DMS153 (cell line): ENCODE measurements at regions not wholly inside any gene's neighbourhood (a gene's known extent, or its start where the extent isn't known, plus 50 kb on each side); places are given as distances from the start of the nearest gene placed in this dataset.

Source experiments
- DNase-seq: peaks from one replicate; lab custom pipeline; 2025; lab: John Stamatoyannopoulos, UW

GRCh38 chr21:27513016-27513415 is 546.1 kb upstream of the ADAMTS5 start:
- DNase-seq: no peak

DNA sequence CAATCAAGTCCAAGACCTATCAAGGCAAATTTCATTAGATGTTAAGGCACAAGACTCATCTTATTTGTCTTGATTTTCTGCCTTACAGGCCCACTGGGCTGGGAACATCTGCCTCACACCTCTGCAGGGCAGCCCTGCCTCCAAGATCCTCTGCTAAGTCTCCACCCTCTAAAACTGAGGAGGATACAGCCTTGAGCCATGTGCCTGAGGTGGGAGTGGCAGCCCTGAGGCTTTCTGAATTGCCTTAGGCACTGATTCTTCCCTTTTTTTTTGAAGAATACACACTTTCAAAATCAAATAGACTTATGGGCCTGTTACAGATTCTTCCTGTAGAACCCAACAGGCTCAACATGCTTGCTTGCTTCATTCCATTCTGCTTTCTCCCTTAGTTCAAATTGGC is 544.3 kb upstream of the ADAMTS5 start:
- DNase-seq: no peak

- no peak for DNase-seq
Observed at GRCh38 chr21:27507695-27508094, 540.8 kb upstream of the ADAMTS5 start.

GRCh38 chr21:27505516-27505915 is 538.6 kb upstream of the ADAMTS5 start:
- no peak for DNase-seq

DNA sequence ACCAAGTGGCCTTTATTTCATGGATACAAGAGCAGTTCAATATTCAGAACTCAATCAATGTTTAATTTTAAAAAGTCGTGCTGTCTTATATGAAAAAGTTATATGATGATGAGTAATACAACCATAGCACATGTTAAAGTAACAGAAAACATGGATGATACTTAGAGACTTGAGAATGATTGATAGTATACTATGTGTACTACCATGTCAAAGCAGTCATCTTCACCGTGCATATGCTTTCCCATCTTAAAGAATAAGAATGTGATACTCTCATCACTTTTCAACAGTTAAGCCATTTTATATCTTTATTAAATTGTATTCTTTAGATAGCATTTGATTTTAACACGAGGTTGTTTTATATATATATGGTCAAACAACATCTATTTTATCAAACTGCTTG is 535.9 kb upstream of the ADAMTS5 start:
- no peak for DNase-seq

DNA sequence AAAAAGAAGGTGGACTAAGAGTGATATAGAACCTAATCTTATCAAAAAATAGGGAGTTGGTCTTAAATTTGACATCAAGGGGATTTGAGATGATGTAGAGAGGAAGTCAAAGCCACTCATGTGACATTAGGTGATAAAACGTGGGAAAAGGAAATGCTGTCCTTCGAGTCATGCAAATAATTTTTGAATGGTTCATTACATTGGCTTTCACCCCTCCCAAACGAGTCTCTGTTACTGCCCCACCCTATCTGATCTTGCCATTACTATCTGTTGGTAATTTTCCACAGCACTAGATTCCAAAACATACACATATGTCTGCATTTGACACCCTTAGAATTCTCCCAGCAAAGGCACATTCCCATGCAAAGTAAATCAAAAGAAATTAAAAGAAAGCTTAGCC is 531.1 kb upstream of the ADAMTS5 start:
- no peak for DNase-seq

DNA sequence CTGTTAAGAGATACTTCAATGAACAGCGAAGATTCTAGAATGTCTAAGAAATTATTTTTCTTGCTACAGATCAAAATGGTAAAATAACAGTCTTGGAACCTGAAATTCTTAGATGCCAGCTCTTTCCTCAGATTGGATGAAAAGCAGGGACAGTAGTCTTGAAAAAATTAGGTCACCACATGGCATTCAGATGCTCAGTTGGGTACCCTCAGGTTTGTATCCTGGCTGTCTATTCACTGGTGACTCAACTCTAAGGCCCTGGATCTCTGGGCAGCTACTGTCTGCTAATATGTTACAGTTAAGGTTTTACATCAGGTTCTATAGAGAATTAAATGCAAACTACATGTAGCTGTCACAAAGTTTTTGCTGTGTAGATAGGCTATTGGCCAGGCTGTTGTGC is 528.9 kb upstream of the ADAMTS5 start:
- no peak for DNase-seq

DNA sequence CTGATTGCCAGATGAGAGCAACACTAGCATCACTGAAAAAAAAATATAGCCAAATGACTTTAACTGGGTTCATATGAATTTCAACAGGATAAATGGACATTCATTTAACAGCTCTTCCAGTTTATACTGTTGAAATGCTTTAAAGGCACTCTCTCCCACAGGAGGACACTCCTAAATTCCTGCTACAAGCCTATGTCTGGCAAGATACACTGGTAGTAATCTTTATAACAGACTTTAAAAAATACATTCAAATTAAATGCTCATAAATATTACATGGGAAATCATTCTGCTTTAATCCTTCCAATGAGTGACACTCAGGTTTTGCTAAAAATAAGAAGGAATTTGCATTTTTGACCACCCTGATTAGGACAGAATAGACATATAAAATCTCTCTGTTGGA is 526.7 kb upstream of the ADAMTS5 start:
- DNase-seq: no peak

DNA sequence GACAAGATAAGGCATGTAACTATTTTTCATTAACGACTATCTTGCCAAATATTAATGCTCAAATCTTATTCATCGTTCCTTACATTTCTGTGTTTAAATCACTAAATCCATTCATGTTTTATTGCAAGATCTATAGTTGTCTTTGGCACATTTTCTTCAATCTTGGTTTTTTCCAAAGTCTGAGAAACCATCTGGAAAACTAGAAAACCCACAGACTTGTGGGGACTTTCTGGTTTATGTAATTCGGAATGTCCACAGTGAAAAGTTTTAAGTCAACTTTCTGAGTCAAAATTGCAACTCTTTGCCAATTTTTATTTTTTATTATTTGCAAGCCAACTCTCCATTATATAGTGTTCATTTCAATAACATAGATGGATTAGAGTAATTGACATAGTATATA is 520.8 kb upstream of the ADAMTS5 start:
- no peak for DNase-seq

DNA sequence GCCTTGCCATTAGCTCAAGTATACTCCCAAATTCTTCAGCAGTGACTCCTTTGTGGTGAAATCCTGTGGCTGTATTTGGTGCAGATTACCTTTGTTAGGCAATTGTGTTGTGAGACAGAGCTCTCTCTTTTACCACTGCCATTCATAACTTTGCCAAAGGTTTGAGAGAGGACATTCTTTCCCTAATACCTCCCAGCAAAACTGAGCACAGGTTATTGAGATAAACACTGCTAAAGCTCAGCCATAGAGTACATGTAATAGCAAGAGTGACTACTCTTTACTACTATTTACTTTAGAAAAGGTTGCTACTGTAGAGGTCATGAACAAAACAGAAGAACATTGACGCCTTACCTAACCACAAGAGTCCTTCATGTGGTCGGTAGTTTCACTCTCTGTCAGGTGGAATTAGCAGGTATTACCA is 514.0 kb upstream of the ADAMTS5 start:
- no peak for DNase-seq

DNA sequence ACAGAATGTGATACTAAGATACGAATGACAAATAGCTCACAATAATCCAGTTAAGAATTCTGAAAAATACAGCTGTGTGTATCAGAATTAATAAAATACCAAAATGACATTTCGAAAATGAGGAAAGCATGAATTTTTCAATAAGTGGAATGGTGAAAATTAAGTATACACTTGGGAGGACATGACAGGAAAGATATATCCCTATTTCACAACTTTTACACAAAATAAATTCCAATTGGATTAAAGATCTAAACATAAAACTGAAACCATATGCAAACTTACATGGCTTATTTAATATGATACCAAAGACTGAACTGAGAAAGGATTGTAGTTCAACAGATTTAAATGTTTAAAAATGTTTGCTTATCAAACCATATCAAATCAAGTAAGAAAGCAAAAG is 510.4 kb upstream of the ADAMTS5 start:
- DNase-seq: no peak

DNA sequence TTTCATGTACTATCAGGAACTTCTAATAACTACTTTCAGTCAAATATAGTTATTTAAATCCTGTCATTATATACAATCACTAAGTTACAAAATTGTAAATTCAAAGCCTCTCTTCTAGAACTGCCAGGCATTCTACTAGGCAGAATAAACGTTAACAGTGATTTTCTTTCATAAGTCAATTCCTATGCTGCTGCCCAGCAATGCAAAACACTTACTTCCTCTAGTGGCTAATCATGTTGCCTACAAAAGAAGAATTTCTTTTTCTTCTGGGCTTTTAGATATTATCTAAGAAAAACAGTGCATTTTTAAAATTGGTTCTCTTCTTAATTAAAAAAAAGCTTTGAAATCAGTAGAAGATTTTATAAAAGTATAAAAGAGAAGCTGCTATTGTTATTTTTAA is 509.8 kb upstream of the ADAMTS5 start:
- DNase-seq: no peak

- DNase-seq: no peak
Observed at GRCh38 chr21:27475363-27475955, 508.6 kb upstream of the ADAMTS5 start.

DNA sequence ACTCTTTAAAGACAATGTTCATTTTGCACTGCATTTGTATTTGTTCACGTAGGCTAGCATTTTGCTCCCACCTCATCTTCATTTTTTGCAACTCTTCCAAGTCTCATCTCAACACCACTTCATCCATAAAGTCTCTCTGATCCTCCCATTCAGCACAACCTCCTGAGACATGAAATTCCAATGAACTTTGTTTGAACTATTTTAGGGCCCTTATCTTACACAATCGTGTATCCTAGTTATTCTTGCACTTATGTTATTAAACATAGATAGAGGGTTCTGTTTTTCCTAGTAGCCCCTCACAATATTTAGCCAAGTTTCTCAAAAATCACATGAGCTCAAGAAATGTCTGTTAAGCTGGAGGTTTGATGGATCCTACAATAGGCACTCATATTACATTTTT is 500.5 kb upstream of the ADAMTS5 start:
- no peak for DNase-seq

DNA sequence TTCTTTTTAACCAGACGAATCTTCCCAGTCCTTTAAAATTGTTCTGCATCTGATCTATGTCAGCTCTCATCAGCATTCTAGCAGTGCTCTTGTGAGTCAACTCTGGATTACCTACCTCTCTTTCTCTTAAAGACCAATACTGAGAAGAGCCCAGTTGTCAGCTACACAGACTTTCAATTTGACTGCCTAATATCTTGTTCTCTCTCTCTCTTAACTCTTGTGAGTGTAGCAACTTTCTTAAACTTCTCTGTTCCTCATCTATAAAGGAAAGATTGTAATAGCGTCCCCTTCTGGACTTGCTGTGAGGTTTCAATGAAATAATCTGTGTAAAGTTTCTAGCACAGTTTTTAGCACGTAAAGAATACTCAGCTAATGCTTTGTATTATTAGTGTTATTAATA is 499.3 kb upstream of the ADAMTS5 start:
- no peak for DNase-seq

DNA sequence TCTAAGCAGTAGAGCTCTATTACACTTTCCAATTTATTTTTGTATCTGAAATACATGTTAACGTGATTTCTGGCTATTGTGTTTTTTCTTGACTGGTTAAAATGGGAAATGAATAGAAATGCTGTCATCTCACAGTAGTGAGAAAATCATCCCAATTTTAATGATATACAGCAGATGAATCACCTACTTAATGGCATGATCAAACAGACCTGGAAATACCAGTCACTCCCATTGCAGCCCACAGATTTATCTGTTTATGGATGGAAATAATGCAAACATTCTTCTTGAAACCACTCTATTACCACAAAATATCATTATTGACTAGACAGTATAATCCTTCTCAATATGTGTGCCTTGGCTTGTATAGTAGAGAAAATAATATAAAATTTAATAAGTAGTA is 497.8 kb upstream of the ADAMTS5 start:
- DNase-seq: no peak

GRCh38 chr21:27462726-27463125 is 495.8 kb upstream of the ADAMTS5 start:
- DNase-seq: no peak

GRCh38 chr21:27454234-27454633 is 487.3 kb upstream of the ADAMTS5 start:
- no peak for DNase-seq

GRCh38 chr21:27451116-27451515 is 484.2 kb upstream of the ADAMTS5 start:
- no peak for DNase-seq

DNA sequence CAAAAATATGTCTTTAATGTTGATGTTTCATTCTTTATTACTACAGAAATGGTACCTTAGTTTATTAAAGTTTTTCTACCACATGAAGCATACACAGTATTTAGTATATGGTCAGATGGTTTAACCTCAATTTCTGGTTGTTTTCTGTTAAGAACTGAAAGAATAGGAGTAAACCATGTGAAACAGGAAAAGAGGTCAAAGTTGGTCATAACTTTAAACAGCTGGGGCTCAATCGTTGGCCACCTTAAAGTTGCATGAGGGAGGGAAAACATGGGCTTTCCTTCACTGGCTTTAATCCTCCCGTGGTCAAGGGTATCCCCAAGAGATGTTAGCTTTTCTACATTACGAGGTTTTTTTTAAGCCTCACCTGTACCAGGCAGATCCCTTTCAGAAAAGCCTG is 483.3 kb upstream of the ADAMTS5 start:
- no peak for DNase-seq

GRCh38 chr21:27448960-27449359 is 482.1 kb upstream of the ADAMTS5 start:
- no peak for DNase-seq

GRCh38 chr21:27447843-27448242 is 481.0 kb upstream of the ADAMTS5 start:
- no peak for DNase-seq

DNA sequence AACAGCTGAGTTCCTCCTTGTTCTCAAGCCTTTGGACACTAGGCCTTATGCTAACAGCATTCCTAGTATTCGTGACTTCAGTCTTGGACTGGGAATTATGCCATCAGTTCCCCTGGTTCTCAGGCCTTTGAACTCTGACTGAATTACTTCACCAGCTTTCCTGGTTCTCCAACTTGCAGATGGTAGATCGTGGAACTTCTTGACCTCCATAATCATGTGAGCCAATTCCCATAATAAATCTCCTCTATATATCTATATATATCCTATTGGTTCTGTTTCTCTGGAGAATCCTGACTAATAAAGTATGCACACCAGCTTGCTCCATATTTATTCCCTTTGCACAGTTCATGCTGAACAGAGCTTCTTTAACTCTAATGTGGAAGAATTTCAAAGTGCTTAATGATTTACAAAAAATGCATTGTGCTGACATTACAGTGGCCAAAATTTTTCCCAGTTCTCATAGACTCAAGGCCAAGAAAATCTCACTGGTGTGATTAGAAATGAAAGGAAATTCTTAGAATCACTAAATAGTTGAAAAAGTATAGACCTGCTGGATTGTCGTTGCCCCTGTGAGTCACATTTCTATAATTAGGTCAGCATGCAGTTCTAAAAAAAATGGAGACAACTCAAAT is 462.9 kb upstream of the ADAMTS5 start:
- no peak for DNase-seq

GRCh38 chr21:27426196-27426595 is 459.3 kb upstream of the ADAMTS5 start:
- DNase-seq: no peak
